Fibroblast of mammary gland (primary cell): ENCODE measurements at regions not wholly inside any gene's neighbourhood (a gene's known extent, or its start where the extent isn't known, plus 50 kb on each side); places are given as distances from the start of the nearest gene placed in this dataset.
"Not testable (repeated sequence)": the region's sequence is repeated elsewhere in the genome, so short reads cannot be mapped to it uniquely, and the experiment has no call there.

ENCODE experiments used
- DNase-seq: peaks from one replicate; pipeline ENCODE4 v3.0.0-alpha.2; 2010; ENCODE audit warnings: low read depth
- H3K4me3 ChIP-seq: 2 replicates; pipeline ENCODE4 v1.5.1; 2011; ENCODE audit warnings: low read depth, mild to moderate bottlenecking, low read length, moderate library complexity; ENCODE audit not compliant: control insufficient read depth
- CTCF ChIP-seq: conservative IDR thresholded peaks from 2 replicates; pipeline ENCODE4 v1.5.1; 2011; ENCODE audit warnings: low read depth, low read length, inconsistent platforms; ENCODE audit not compliant: control insufficient read depth, insufficient read depth

GRCh38 chr12:107184359-107184930 lies 91.1 kb upstream of the CRY1 start:
- no peak for DNase-seq

GRCh38 chr12:107196681-107197080 lies 103.3 kb upstream of the CRY1 start:
- no peak overlapping the region for H3K4me3 ChIP-seq
- DNase-seq = peak; percentile 4
- no peak for TF ChIP-seq CTCF

More at GRCh38 chr12:107184359-107184930, 91.1 kb upstream of the CRY1 start:
- no peak overlapping the region for H3K4me3 ChIP-seq
- no peak for TF ChIP-seq CTCF

DNA sequence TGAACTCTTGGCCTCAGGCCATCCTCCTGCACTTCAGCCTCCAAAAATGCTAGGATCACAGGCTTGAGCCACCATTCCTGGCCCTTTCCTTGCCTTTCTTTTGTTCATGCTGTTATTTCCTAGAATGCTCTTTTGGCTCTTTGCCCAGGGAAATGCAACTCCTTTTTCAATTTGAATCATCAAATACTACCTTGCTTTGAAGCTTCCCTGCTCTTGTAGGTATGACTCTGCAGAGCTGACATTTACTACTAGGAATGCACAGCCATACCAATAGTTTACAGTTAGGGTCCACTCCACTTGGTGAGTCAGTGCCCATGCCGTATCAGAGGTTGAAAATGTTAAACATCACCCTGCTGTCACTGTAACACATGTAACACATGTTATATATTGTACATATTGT lies 107.0 kb upstream of the CRY1 start:
- H3K4me3 ChIP-seq = no peak overlapping the region
- TF ChIP-seq CTCF = no peak
- DNase-seq = peak; percentile 13

GRCh38 chr12:107207931-107208525 lies 114.7 kb upstream of the CRY1 start:
- DNase-seq = no peak
- TF ChIP-seq CTCF = no peak
- H3K4me3 ChIP-seq = no peak overlapping the region

DNA sequence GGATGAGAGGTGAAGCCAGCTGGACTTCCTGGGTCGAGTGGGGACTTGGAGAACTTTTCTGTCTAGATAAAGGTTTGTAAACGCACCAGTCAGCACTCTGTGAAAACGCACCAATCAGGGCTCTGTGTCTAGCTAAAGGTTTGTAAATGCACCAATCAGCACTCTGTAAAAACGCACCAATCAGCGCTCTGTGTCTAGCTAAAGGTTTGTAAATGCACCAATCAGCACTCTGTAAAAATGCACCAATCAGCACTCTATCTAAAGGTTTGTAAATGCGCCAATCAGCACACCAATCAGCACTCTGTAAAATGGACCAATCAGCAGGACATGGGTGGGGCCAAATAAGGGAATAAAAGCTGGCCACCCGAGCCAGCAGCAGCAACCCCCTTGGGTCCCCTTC lies 116.4 kb upstream of the CRY1 start:
- DNase-seq, H3K4me3 ChIP-seq: not testable (repeated sequence)

DNA sequence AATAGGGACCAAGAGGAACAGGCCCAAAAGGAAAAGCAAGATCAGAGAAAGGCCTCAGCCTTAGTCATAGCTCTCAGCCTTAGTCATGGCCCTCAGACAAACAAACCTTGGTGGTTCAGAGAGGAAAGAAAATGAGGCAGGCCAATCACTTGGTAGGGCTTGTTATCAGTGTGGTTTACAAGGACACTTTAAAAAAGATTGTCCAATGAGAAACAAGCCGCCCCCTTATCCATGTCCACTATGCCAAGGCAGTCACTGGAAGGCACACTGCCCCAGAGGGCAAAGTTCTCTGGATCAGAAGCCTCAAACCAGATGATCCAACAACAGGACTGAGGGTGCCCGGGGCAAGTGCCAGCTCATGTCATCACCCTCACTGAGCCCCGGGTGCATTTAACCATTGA lies 121.0 kb upstream of the CRY1 start:
- peak; percentile 31 for DNase-seq
- not testable (repeated sequence) for H3K4me3 ChIP-seq

- DNase-seq = not testable (repeated sequence)
Measured at GRCh38 chr12:107216411-107216810, 123.1 kb upstream of the CRY1 start.

GRCh38 chr12:107219301-107219700 lies 126.0 kb upstream of the CRY1 start:
- H3K4me3 ChIP-seq = no peak overlapping the region
- TF ChIP-seq CTCF = no peak
- no peak for DNase-seq

More at GRCh38 chr12:107216411-107216810, 123.1 kb upstream of the CRY1 start:
- not testable (repeated sequence) for H3K4me3 ChIP-seq
